Adipocyte (in vitro differentiated cells): ENCODE measurements at regions not wholly inside any gene's neighbourhood (a gene's known extent, or its start where the extent isn't known, plus 50 kb on each side); places are given as distances from the start of the nearest gene placed in this dataset.
"Not testable (repeated sequence)": the region's sequence is repeated elsewhere in the genome, so short reads cannot be mapped to it uniquely, and the experiment has no call there.

ENCODE experiments used
- DNase-seq: peaks from one replicate; pipeline ENCODE4 v3.0.0-alpha.2; 2015; ENCODE audit warnings: low read depth
- H3K27me3 ChIP-seq: replicated peaks from 2 replicates; pipeline ENCODE4 v1.7.0; 2013; ENCODE audit warnings: mild to moderate bottlenecking, low read length, moderate library complexity; ENCODE audit not compliant: control insufficient read depth, insufficient read depth
- H3K36me3 ChIP-seq: 2 replicates; pipeline ENCODE4 v1.7.0; 2013; ENCODE audit warnings: low read length, mild to moderate bottlenecking, moderate library complexity; ENCODE audit not compliant: control insufficient read depth, insufficient read depth, severe bottlenecking
- H3K4me1 ChIP-seq: 2 replicates; pipeline ENCODE4 v1.7.0; 2013; ENCODE audit warnings: mild to moderate bottlenecking, low read length, moderate library complexity; ENCODE audit not compliant: control insufficient read depth, insufficient read depth
- H3K4me3 ChIP-seq: 2 replicates; pipeline ENCODE4 v1.7.0; 2013; ENCODE audit warnings: mild to moderate bottlenecking, low read length, moderate library complexity
- H3K9ac ChIP-seq: 2 replicates; pipeline ENCODE4 v1.7.0; 2013; ENCODE audit warnings: mild to moderate bottlenecking, low read length, moderate library complexity
- H3K9me3 ChIP-seq: 2 replicates; pipeline ENCODE4 v1.7.0; 2013; ENCODE audit warnings: mild to moderate bottlenecking, low read length, moderate library complexity; ENCODE audit not compliant: control insufficient read depth

- peaks cover 6% of the 10 kb centered on the region for H3K9me3 ChIP-seq
- no peaks in the 10 kb centered on the region for H3K27me3 ChIP-seq
- no peaks in the 10 kb centered on the region for H3K36me3 ChIP-seq
- H3K4me1 ChIP-seq: no peaks in the 10 kb centered on the region
- DNase-seq: no peak
- no peak overlapping the region for H3K9ac ChIP-seq
- H3K4me3 ChIP-seq: no peak overlapping the region
These were observed 145.3 kb upstream of the ATP5MC3 start for GRCh38 chr2:175326801-175327200.

- DNase-seq, H3K27me3 ChIP-seq, H3K9ac ChIP-seq, H3K4me3 ChIP-seq, H3K4me1 ChIP-seq, H3K9me3 ChIP-seq, H3K36me3 ChIP-seq: not testable (repeated sequence)
These were observed 144.7 kb upstream of the ATP5MC3 start for GRCh38 chr2:175326164-175326563.

- Histone ChIP-seq H3K9ac (no peak overlapping the region), H3K4me3 (no peak overlapping the region), H3K4me1 (no peaks in the 10 kb centered on the region), H3K27me3 (no peaks in the 10 kb centered on the region), H3K9me3 (peaks cover 6% of the 10 kb centered on the region), H3K36me3 (no peaks in the 10 kb centered on the region)
- DNase-seq: no peak
These were observed 141.7 kb upstream of the ATP5MC3 start for GRCh38 chr2:175323162-175323561.

- Histone ChIP-seq H3K36me3 (no peaks in the 10 kb centered on the region), H3K4me1 (no peaks in the 10 kb centered on the region), H3K4me3 (no peak overlapping the region), H3K27me3 (no peaks in the 10 kb centered on the region), H3K9ac (no peak overlapping the region), H3K9me3 (no peaks in the 10 kb centered on the region)
- DNase-seq: no peak
These were observed 137.0 kb upstream of the ATP5MC3 start for GRCh38 chr2:175318542-175318941.

- H3K4me3 ChIP-seq: no peak overlapping the region
- no peaks in the 10 kb centered on the region for H3K4me1 ChIP-seq
- no peaks in the 10 kb centered on the region for H3K36me3 ChIP-seq
- H3K27me3 ChIP-seq: peaks cover 4% of the 10 kb centered on the region
- no peak overlapping the region for H3K9ac ChIP-seq
- DNase-seq: no peak
- H3K9me3 ChIP-seq: no peaks in the 10 kb centered on the region
These were observed 136.2 kb upstream of the ATP5MC3 start for GRCh38 chr2:175317751-175318150.

- no peaks in the 10 kb centered on the region for H3K4me1 ChIP-seq
- no peak overlapping the region for H3K9ac ChIP-seq
- no peak for DNase-seq
- no peaks in the 10 kb centered on the region for H3K36me3 ChIP-seq
- H3K4me3 ChIP-seq: no peak overlapping the region
- H3K27me3 ChIP-seq: peaks cover 9% of the 10 kb centered on the region
- H3K9me3 ChIP-seq: no peaks in the 10 kb centered on the region
These were observed 130.6 kb upstream of the ATP5MC3 start for GRCh38 chr2:175312137-175312536.

GRCh38 chr2:175310813-175311504 lies 129.4 kb upstream of the ATP5MC3 start:
- Histone ChIP-seq H3K9ac (no peak overlapping the region), H3K36me3 (no peaks in the 10 kb centered on the region)
- no peak for DNase-seq

GRCh38 chr2:175309799-175310198 lies 128.3 kb upstream of the ATP5MC3 start:
- Histone ChIP-seq H3K4me1 (no peaks in the 10 kb centered on the region), H3K9me3 (no peaks in the 10 kb centered on the region), H3K36me3 (no peaks in the 10 kb centered on the region), H3K9ac (no peak overlapping the region), H3K27me3 (peaks cover 9% of the 10 kb centered on the region), H3K4me3 (no peak overlapping the region)
- DNase-seq: peak; percentile 58

More at GRCh38 chr2:175310813-175311504, 129.4 kb upstream of the ATP5MC3 start:
- Histone ChIP-seq H3K27me3 (peaks cover 9% of the 10 kb centered on the region), H3K9me3 (no peaks in the 10 kb centered on the region), H3K4me3 (no peak overlapping the region), H3K4me1 (no peaks in the 10 kb centered on the region)

GRCh38 chr2:175308005-175308404 lies 126.5 kb upstream of the ATP5MC3 start:
- Histone ChIP-seq H3K9me3 (no peaks in the 10 kb centered on the region), H3K36me3 (no peaks in the 10 kb centered on the region), H3K4me3 (no peak overlapping the region), H3K9ac (no peak overlapping the region), H3K27me3 (peaks cover 9% of the 10 kb centered on the region), H3K4me1 (no peaks in the 10 kb centered on the region)
- DNase-seq: no peak

GRCh38 chr2:175304541-175304940 lies 123.0 kb upstream of the ATP5MC3 start:
- Histone ChIP-seq H3K27me3 (peaks cover 7% of the 10 kb centered on the region), H3K4me1 (no peaks in the 10 kb centered on the region), H3K9ac (no peak overlapping the region), H3K9me3 (no peaks in the 10 kb centered on the region), H3K36me3 (no peaks in the 10 kb centered on the region), H3K4me3 (no peak overlapping the region)
- DNase-seq: no peak

GRCh38 chr2:175293776-175294175 lies 112.3 kb upstream of the ATP5MC3 start:
- DNase-seq: no peak
- Histone ChIP-seq H3K4me3 (no peak overlapping the region), H3K27me3 (peaks cover 27% of the 10 kb centered on the region), H3K9me3 (no peaks in the 10 kb centered on the region), H3K36me3 (no peaks in the 10 kb centered on the region), H3K9ac (no peak overlapping the region), H3K4me1 (no peaks in the 10 kb centered on the region)

GRCh38 chr2:175293195-175293594 lies 111.7 kb upstream of the ATP5MC3 start:
- no peaks in the 10 kb centered on the region for H3K4me1 ChIP-seq
- DNase-seq: no peak
- H3K4me3 ChIP-seq: no peak overlapping the region
- no peaks in the 10 kb centered on the region for H3K9me3 ChIP-seq
- H3K9ac ChIP-seq: no peak overlapping the region
- H3K27me3 ChIP-seq: peaks cover 27% of the 10 kb centered on the region
- H3K36me3 ChIP-seq: no peaks in the 10 kb centered on the region
